ENCODE measurements at regions not wholly inside any gene's neighbourhood (a gene's known extent, or its start where the extent isn't known, plus 50 kb on each side); places are given as distances from the start of the nearest gene placed in this dataset.
"Not testable (repeated sequence)": the region's sequence is repeated elsewhere in the genome, so short reads cannot be mapped to it uniquely, and the experiment has no call there.

DNA sequence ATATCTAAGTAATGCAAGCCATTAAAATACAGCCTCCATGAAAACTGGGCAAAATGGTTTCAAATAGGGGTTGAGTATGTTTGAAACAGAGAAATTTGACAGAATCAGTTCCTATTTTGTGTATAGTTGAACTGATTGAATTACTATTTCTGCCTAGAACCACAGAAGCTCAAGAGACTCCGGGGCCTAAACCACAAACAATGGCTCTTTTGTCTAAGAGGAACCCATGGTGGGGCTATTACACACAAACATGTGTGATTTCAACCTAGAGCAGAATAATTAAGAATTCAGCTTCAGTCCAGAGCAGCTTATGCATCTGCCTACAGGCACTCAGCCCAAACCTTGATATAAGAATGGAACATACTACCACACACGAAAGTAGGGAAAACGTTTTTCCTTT, 171.2 kb upstream of the MPDZ start:
- no peaks in the 10 kb centered on the region for H3K27me3 Mint-ChIP-seq
- H3K9me3 Mint-ChIP-seq: peaks cover 0 to 1% of the 10 kb centered on the region in 2 donors
- no peaks in the 10 kb centered on the region for H3K36me3 Mint-ChIP-seq
- H3K4me1 Mint-ChIP-seq: no peaks in the 10 kb centered on the region
- H3K27ac Mint-ChIP-seq: no peak overlapping the region
- no peak overlapping the region for H3K4me3 Mint-ChIP-seq
- ATAC-seq (replicated peaks) (no peak), DNase-seq (no peak)

DNA sequence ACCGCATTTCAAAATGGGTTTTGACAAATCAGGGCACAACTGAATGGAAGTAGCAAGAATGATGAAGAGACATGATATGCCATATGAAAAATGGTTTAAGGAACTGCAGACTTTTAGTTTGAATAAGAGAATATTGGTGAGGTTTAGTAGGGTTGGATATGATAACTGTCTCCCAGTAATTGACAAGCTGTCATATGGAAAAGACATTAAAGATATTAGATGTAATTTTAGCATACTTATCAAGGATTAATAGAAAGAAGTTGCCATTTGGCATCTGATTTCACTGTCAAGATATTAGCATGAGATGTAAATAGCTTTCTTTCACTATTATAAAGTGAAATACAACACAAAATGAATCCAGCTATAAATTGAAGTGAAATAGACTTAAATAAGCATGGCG, 169.0 kb upstream of the MPDZ start:
- Mint-ChIP-seq H3K27ac (no peak overlapping the region), H3K4me3 (no peak overlapping the region), H3K4me1 (no peaks in the 10 kb centered on the region), H3K36me3 (no peaks in the 10 kb centered on the region), H3K27me3 (no peaks in the 10 kb centered on the region), H3K9me3 (peaks cover 0 to 3% of the 10 kb centered on the region in 2 donors)
- DNase-seq: no peak
- no peak for ATAC-seq (replicated peaks)

DNA sequence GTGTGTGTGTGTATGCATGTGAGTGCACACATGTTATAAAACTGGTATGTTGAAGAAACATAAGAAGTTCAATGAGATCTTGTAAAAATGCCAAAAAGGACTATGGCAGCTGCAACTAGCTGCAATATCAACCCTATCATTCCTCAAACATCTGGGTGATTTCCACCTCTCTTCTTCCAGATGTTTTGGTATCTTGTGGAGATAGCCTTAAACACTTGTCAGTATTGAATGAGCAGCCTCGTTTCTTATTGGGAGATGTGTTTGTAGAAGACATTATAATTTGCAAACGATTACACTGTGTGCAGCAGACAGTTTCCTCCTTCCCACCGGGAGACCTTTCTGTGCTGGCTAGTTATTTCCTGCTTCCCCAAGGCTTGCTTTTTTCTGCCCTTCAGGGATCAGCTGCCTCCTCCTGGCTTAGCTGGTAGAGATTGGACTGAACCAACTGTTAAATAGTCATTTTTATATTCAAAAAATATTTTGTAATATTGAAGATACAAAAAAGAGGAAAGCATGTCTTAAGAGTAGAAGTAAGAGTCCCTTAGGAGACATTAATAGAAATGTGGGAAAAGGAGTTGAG, 168.4 kb upstream of the MPDZ start:
- no peaks in the 10 kb centered on the region for H3K4me1 Mint-ChIP-seq
- no peak overlapping the region for H3K27ac Mint-ChIP-seq
- DNase-seq (no peak), ATAC-seq (replicated peaks) (no peak)
- H3K9me3 Mint-ChIP-seq: peaks cover 0 to 3% of the 10 kb centered on the region in 2 donors
- no peaks in the 10 kb centered on the region for H3K27me3 Mint-ChIP-seq
- H3K36me3 Mint-ChIP-seq: no peaks in the 10 kb centered on the region
- no peak overlapping the region for H3K4me3 Mint-ChIP-seq

DNA sequence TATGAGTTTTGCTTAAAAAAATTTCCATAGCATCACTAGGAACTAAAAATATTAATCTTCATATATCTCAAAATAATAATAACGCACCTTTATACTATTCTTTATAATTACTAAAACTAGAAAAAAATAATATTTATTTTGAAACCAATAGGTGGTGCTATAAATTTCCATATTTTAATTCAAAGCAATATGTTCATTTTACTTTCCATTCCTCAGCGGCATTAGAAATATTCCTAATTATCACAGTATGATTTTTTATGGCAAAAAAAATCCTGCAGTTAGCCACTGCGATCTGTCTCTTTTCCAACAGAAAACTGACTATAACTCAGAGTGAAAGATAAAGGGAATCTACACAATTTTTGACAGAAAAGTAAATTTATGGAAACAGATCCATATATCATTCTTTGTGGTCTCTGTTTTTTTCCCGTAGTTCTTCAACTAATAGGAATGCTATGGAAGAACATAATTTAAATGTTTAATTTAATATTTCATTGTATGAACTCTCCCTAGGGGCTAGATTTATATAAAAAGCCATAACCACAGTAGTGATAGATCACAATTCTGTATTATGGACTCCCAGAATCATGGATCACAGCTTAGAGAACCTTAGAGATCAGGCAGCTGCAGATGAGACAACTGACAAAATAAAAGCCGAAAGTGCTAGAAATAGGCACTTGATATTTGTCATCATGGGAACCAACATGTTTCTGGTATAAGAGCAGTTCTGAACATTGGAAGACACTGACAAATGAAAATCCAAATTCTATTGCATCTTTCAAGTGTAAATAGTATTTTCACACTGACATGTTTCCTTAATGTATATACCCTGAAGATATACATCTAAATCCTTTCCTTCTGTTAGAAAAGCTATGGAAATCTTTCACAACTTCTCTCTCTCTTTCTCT, 167.7 kb upstream of the MPDZ start:
- no peak overlapping the region for H3K27ac Mint-ChIP-seq
- ATAC-seq (replicated peaks) (no peak), DNase-seq (no peak)
- no peaks in the 10 kb centered on the region for H3K27me3 Mint-ChIP-seq
- H3K4me1 Mint-ChIP-seq: no peaks in the 10 kb centered on the region
- H3K9me3 Mint-ChIP-seq: peaks cover 0 to 3% of the 10 kb centered on the region in 2 donors
- H3K36me3 Mint-ChIP-seq: no peaks in the 10 kb centered on the region
- no peak overlapping the region for H3K4me3 Mint-ChIP-seq

DNA sequence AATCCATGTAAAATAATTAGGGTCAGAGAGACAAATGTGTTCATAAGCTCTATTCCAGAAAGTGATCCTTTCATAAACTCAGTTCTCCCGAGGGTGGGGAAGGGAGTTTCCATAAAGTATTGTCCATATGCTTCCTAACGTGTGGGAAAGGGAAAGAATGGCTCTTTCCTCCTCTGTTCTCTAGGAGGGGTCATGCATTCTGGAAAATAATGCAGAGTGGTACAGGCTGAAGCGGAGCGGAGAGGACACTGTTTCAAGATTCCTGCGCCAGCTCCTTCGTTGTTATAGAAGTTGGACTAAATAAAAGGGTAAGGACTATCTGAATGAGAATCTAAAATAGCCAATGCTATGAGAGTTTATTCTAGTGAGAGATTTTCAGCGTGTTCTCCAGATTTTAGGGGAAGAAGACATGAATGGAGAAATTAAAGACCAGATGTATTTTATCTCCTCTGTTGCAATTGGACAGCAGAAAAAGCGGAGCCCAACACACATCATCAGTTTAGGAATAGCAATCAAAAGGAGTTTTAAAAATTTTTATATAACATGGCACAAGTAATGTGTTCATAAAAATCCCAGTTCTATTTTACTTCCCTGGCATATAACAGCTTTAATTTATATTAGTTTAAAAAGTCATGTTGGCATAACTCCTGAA, 166.9 kb upstream of the MPDZ start:
- Mint-ChIP-seq H3K9me3 (peaks cover 0 to 3% of the 10 kb centered on the region in 2 donors), H3K36me3 (no peaks in the 10 kb centered on the region), H3K4me3 (no peak overlapping the region), H3K27me3 (no peaks in the 10 kb centered on the region), H3K4me1 (no peaks in the 10 kb centered on the region), H3K27ac (no peak overlapping the region)
- ATAC-seq (replicated peaks) (no peak), DNase-seq (no peak)

DNA sequence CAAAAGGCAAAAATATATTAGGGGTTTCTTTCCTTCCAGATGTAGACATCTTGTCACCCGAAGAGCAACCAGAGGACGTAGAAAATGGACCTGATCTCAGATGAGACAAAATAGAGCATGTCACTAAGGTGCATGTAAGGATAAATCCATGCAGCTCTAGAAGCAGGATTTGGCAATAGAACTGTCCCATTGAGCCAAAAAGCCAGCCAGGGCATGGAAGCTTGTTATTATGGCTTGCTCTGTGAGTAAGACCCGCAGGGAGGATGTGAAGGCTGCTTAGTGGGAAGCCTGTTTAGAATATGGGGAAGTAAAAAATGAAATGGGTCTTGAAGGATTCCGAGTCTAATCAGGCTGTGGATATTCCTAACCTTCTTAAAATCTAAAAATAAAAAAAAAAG, 165.6 kb upstream of the MPDZ start:
- Mint-ChIP-seq H3K27me3 (no peaks in the 10 kb centered on the region), H3K27ac (no peak overlapping the region), H3K4me1 (no peaks in the 10 kb centered on the region), H3K9me3 (peaks cover 0 to 3% of the 10 kb centered on the region in 2 donors), H3K36me3 (no peaks in the 10 kb centered on the region), H3K4me3 (no peak overlapping the region)
- no peak for DNase-seq
- ATAC-seq (replicated peaks): no peak

DNA sequence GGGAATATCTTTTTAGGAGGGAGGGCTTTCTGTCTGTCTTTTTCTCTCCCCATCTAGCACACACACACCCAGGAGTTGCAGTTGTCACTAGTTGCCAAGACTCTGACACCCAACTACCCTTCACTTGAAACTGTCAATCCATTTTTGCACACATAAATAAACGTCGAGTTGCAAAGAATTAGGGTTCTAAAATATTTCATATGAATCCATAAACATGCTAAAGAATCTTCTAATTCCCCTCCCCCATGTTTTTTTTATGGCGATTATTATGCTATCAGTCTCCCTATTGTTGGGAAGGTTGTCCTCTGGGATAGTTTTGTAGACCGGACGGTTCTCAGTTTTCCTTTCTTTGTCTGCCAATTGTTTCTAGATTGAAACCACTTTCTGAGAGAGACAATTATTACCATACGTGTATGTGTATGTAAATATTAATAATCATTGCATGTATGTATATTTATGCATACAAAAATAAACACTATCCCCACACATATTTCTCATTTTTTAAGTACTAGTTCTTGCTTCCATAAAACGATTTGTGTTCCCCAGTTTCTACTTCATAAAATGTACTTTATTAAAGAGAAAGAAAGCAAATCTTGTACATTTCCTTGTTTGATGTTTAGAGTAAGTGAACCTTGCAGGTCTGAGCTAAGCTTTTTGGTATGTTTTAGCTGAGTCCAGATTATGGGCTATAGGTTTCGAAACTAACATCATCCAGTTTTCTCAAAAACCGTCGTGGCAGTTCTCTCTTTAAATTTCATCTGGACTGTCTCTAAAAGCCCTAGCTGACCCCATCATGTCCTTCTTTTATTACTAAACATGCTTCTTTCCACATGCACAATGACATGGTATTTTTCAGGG, 165.0 kb upstream of the MPDZ start:
- Mint-ChIP-seq H3K27me3 (no peaks in the 10 kb centered on the region), H3K4me3 (no peak overlapping the region), H3K9me3 (peaks cover 0 to 3% of the 10 kb centered on the region in 2 donors), H3K27ac (no peak overlapping the region), H3K36me3 (no peaks in the 10 kb centered on the region), H3K4me1 (no peaks in the 10 kb centered on the region)
- ATAC-seq (replicated peaks) (no peak), DNase-seq (no peak)

DNA sequence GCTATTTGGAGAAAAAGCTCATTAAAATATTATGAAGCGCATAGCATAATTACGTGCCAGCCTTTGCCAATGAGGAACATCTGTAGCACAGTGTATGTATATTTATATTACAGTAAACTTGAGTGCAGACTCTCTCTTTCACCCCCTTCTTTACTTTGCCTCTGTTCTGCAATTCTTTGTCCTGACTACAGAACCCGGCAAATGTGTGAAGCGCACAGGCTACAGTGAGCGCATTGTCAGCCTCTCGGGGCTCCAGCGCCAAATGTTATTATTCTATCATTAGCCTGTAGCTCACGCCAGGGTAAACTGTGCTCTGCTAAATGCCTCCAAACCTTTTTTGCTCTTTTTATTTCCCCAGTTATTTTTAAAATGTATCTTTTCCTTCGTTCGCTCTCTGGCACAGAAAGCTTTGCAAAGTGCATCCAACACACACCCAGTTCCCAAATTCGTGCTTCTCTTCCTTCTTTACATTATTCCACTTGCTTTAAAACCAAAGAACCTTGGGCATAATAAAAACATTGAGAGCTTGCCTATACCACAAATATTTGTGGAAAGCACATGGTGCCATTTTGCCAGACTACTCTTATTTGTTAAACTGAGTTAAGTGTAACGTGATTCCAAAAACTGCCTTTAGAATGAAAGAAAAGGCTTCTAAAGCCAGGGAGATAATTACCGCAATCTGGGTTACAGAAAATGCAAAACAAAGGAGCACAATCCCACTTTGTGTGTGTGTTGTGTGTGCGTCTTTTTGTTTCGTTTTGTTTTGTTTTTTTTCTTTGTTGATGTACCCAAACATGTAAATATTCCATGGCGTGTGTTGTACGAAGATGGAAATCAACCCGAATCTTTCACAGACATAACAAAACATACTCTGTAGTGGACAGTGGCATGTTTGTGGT, 164.1 kb upstream of the MPDZ start:
- Mint-ChIP-seq H3K4me3 (no peak overlapping the region), H3K36me3 (no peaks in the 10 kb centered on the region), H3K27me3 (no peaks in the 10 kb centered on the region), H3K4me1 (no peaks in the 10 kb centered on the region), H3K9me3 (peaks cover 0 to 3% of the 10 kb centered on the region in 2 donors), H3K27ac (no peak overlapping the region)
- ATAC-seq (replicated peaks) (no peak), DNase-seq (no peak)

DNA sequence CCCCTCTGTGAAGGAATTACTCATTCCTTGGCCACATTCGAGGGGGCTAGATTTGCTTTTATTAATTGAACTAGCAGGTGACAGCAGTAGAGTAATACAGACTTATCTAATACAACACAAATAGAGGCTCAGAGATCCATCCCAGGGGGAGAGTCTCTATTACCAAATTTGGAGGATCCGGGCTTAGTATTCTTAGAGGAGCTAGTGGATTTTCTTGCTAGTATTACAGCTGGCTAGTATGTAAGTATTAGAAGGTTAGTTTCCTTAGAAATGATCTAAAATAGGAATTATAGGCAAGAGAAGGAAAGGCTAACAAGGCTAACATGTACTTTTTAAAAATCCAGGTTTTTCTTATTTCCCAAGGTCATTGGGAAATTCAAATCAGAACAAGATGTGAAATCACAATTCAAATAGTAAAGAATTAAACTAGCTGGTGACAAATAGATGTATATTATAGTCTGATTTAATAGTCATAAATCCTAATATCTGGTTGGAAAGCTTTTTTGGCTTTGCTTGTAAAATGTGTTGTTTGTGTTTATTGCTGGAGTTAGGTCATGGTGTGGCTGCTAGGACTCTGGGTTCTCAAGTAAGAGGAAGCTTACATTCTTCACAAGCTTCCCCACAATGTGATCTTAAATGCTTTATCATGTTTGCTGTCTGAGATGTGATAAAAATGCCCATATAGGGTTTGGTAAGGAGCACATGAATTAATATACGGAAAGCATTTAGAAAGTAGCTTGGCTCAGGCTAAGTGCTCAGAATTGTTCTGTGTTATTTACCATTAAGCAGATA, 160.4 kb upstream of the MPDZ start:
- Mint-ChIP-seq H3K36me3 (no peaks in the 10 kb centered on the region), H3K4me1 (no peaks in the 10 kb centered on the region), H3K4me3 (no peak overlapping the region), H3K27ac (no peak overlapping the region), H3K9me3 (peaks cover 0 to 2% of the 10 kb centered on the region in 2 donors), H3K27me3 (no peaks in the 10 kb centered on the region)
- no peak for DNase-seq
- ATAC-seq (replicated peaks): no peak

DNA sequence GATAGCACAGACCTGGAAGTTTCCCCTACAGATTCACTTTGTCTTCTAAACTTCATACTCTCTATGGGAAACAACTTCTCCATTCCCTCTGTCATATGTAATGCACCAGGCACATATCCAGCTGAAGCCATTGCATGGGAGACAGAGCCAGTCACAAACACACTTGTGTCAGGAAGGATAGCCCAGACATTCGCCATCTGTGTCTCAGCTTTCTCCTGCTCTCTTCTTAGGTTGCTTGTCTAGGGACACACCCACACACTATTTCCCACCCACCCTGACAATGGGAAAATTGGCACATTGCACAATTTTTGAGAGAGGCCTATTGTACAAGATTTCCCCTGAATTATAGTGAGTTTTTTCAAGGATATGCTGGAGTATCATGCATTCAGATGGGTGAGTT, 158.4 kb upstream of the MPDZ start:
- no peaks in the 10 kb centered on the region for H3K9me3 Mint-ChIP-seq
- no peaks in the 10 kb centered on the region for H3K27me3 Mint-ChIP-seq
- DNase-seq (no peak), ATAC-seq (replicated peaks) (no peak)
- H3K4me3 Mint-ChIP-seq: no peak overlapping the region
- H3K36me3 Mint-ChIP-seq: no peaks in the 10 kb centered on the region
- H3K27ac Mint-ChIP-seq: no peak overlapping the region
- no peaks in the 10 kb centered on the region for H3K4me1 Mint-ChIP-seq

DNA sequence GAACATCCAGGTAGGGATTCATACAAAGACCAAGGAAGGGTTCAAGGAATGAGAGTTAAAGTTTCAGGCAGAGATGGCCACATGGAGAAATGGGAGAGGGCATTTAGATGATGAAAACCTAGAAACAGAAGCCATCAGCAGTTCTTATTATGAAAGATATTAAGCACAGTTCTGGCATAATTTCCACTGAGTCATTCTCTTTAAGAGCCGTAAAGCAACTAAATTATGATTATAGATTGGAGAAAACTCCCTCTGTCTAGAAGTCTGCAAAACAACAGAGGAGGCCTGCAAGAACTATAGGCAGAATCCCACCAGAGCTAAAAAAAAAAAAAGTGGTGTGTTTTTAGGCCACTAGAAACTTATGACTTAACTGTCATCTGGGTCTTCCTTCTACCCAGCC, 157.1 kb upstream of the MPDZ start:
- Mint-ChIP-seq H3K4me3 (no peak overlapping the region), H3K4me1 (no peaks in the 10 kb centered on the region), H3K36me3 (no peaks in the 10 kb centered on the region), H3K9me3 (no peaks in the 10 kb centered on the region), H3K27ac (no peak overlapping the region), H3K27me3 (no peaks in the 10 kb centered on the region)
- no peak for DNase-seq
- ATAC-seq (replicated peaks): no peak

DNA sequence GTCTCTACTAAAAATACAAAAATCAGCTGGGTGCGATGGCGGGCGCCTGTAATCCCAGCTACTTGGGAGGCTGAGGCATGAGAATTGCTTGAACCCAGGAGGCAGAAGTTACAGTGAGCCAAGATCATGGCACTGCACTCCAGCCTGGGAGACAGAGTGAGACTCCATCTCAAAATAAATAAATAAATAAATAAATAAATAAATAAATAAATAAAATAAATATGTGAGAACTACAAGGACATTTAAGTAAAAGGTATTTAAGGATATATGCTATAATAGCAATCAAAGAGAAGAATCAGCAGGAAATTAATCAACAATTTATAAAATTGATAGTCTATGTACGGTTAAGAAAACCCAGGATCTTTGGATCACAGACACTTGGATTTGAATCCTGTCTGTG, 154.0 kb upstream of the MPDZ start:
- ATAC-seq (replicated peaks); H3K36me3 Mint-ChIP-seq; H3K27ac Mint-ChIP-seq; DNase-seq; H3K9me3 Mint-ChIP-seq; H3K4me1 Mint-ChIP-seq; H3K27me3 Mint-ChIP-seq; H3K4me3 Mint-ChIP-seq: not testable (repeated sequence)

DNA sequence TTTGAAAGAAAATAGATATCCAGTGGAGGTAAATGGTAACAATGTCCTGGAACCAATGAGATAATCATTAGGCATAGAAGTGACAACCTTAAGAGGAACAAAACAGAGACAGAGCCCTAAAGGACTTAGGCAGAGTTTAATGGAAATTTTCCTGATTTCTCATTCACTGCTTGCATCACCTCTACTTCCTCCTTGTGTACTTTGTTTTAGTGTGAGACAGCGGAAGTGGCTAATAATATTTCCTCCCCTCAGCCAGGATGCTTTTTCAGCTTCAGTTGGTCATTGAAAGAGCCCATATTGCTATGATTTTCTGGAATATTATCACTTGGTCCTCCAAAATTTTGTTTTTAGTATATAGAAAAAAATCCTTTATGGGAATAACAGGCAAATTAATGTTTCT, 153.4 kb upstream of the MPDZ start:
- DNase-seq: no peak
- H3K36me3 Mint-ChIP-seq: no peaks in the 10 kb centered on the region
- no peak overlapping the region for H3K4me3 Mint-ChIP-seq
- H3K4me1 Mint-ChIP-seq: no peaks in the 10 kb centered on the region
- no peaks in the 10 kb centered on the region for H3K27me3 Mint-ChIP-seq
- ATAC-seq (replicated peaks): no peak
- H3K27ac Mint-ChIP-seq: no peak overlapping the region
- H3K9me3 Mint-ChIP-seq: no peaks in the 10 kb centered on the region
